Ascending aorta (tissue), 2 donors: ENCODE measurements at regions not wholly inside any gene's neighbourhood (a gene's known extent, or its start where the extent isn't known, plus 50 kb on each side); places are given as distances from the start of the nearest gene placed in this dataset.

Source experiments
- DNase-seq, 2 donors: peaks; one replicate each; pipeline ENCODE4 v3.0.0-alpha.2; 2019; ENCODE audit warnings: low spot score in 2 of 2
- H3K27ac ChIP-seq, 2 donors: fragments of 200-600 bp; sonication (generic); one replicate each; pipeline ENCODE4 v1.5.1; 2016 to 2017; ENCODE audit warnings: mild to moderate bottlenecking in 1 of 2
- H3K27me3 ChIP-seq: fragments of 200-600 bp; sonication (generic); one replicate; pipeline ENCODE4 v1.5.1; 2017
- H3K36me3 ChIP-seq, 2 donors: fragments of 200-600 bp; sonication (generic); one replicate each; pipeline ENCODE4 v1.5.1; 2016
- H3K4me1 ChIP-seq, 2 donors: fragments of 200-600 bp; sonication (generic); one replicate each; pipeline ENCODE4 v1.5.1; 2016 to 2017; ENCODE audit warnings: mild to moderate bottlenecking in 1 of 2
- H3K4me3 ChIP-seq, 2 donors: fragments of 200-600 bp; sonication (generic); one replicate each; pipeline ENCODE4 v1.5.1; 2016 to 2017; ENCODE audit warnings: mild to moderate bottlenecking in 1 of 2
- H3K9me3 ChIP-seq, 2 donors: fragments of 200-600 bp; sonication (generic); one replicate each; pipeline ENCODE4 v1.5.1; 2016
- intact Hi-C: fragments of 100-400 bp; cut with DNase I; formaldehyde crosslinking; loops from one replicate; pipeline ENCODE4 v1.15.1; 2023
- TF ChIP-seq, protein P1 (sequence below), 3 experiments: fragments of 200-600 bp in 2 of 3; fragments of 450-650 bp in 1 of 3; sonication (generic) in 2 of 3; IDR thresholded peaks; one replicate each; pipeline ENCODE4 v1.5.1; 2016 to 2019; ENCODE audit warnings: antibody characterized with exemption in 3 of 3, mild to moderate bottlenecking in 1 of 3, moderate library complexity in 1 of 3

- Histone ChIP-seq H3K9me3 (no peaks in the 10 kb centered on the region), H3K4me1 (no peaks in the 10 kb centered on the region), H3K27me3 (no peaks in the 10 kb centered on the region), H3K36me3 (no peaks in the 10 kb centered on the region), H3K4me3 (no peak overlapping the region), H3K27ac (no peak overlapping the region)
- TF ChIP-seq, protein P1, sequence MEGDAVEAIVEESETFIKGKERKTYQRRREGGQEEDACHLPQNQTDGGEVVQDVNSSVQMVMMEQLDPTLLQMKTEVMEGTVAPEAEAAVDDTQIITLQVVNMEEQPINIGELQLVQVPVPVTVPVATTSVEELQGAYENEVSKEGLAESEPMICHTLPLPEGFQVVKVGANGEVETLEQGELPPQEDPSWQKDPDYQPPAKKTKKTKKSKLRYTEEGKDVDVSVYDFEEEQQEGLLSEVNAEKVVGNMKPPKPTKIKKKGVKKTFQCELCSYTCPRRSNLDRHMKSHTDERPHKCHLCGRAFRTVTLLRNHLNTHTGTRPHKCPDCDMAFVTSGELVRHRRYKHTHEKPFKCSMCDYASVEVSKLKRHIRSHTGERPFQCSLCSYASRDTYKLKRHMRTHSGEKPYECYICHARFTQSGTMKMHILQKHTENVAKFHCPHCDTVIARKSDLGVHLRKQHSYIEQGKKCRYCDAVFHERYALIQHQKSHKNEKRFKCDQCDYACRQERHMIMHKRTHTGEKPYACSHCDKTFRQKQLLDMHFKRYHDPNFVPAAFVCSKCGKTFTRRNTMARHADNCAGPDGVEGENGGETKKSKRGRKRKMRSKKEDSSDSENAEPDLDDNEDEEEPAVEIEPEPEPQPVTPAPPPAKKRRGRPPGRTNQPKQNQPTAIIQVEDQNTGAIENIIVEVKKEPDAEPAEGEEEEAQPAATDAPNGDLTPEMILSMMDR (IDR thresholded peaks at IDR 0.05) = no peak
- no peak for DNase-seq
- intact Hi-C loops = no loop called here
Observed at GRCh38 chr2:17441055-17441771, 77.0 kb downstream of the RAD51AP2 start.

DNA sequence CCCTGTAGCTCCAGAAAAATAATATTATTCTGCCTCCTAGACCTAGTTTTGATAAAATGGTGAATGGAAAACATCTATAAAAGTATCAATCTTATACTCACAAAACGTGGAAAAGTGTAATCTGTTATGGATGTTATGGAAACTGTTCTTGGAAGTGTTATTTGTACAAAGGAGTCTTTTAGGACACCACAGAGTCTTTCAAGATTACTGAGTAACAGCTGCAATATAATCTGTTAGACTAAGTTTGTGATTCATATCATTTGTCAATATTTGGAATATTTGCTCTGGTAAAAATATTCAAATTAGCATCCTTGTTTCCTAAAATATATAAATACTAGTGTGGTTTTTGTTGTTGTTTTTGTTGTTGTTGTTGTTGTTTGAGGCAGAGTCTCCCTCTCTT is 87.9 kb downstream of the RAD51AP2 start:
- intact Hi-C loops = no loop called here
- no peak for DNase-seq
- H3K27me3 ChIP-seq = no peaks in the 10 kb centered on the region
- no peaks in the 10 kb centered on the region for H3K9me3 ChIP-seq
- no peak overlapping the region for H3K4me3 ChIP-seq
- H3K27ac ChIP-seq = no peak overlapping the region
- peaks cover 0 to 6% of the 10 kb centered on the region in 2 donors for H3K4me1 ChIP-seq
- TF ChIP-seq, protein P1 (IDR thresholded peaks at IDR 0.05) = no peak
- no peaks in the 10 kb centered on the region for H3K36me3 ChIP-seq

- TF ChIP-seq, protein P1 (IDR thresholded peaks at IDR 0.05) = no peak
- no peak for DNase-seq
- Histone ChIP-seq H3K36me3 (no peaks in the 10 kb centered on the region), H3K4me3 (no peak overlapping the region), H3K27ac (no peak overlapping the region), H3K4me1 (peaks cover 0 to 6% of the 10 kb centered on the region in 2 donors), H3K27me3 (no peaks in the 10 kb centered on the region), H3K9me3 (no peaks in the 10 kb centered on the region)
- intact Hi-C loops = no loop called here
Observed at GRCh38 chr2:17429130-17429529, 89.1 kb downstream of the RAD51AP2 start.

GRCh38 chr2:17427401-17427800 is 90.8 kb downstream of the RAD51AP2 start:
- no peak overlapping the region for H3K27ac ChIP-seq
- H3K9me3 ChIP-seq = no peaks in the 10 kb centered on the region
- intact Hi-C loops = no loop called here
- TF ChIP-seq, protein P1 (IDR thresholded peaks at IDR 0.05) = no peak
- no peak for DNase-seq
- H3K4me3 ChIP-seq = no peak overlapping the region
- no peaks in the 10 kb centered on the region for H3K27me3 ChIP-seq
- peaks cover 0 to 6% of the 10 kb centered on the region in 2 donors for H3K4me1 ChIP-seq
- no peaks in the 10 kb centered on the region for H3K36me3 ChIP-seq

DNA sequence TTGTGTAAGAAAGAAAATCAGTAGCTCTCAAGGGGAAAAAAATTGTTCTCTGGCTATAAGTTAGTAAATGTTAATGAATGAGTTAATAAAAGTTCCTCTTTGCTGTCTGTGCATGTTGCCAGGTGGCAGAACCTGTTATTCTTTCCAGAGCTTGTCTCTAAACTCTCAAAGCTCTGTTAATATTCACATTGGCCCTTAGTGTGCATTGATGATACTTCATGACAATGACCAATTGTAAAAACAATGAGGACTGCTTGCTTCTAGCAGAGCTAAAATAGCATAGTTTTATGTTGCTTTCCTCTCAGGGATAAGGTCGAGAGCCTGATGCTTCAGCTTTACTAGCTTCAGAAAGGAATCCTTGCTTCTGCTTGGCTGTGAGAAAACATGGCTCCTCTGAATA is 91.5 kb downstream of the RAD51AP2 start:
- TF ChIP-seq, protein P1 (IDR thresholded peaks at IDR 0.05) = no peak
- no peak overlapping the region for H3K27ac ChIP-seq
- no peak overlapping the region for H3K4me3 ChIP-seq
- no peaks in the 10 kb centered on the region for H3K9me3 ChIP-seq
- H3K27me3 ChIP-seq = no peaks in the 10 kb centered on the region
- no peak for DNase-seq
- intact Hi-C loops = no loop called here
- H3K36me3 ChIP-seq = no peaks in the 10 kb centered on the region
- peaks cover 0 to 6% of the 10 kb centered on the region in 2 donors for H3K4me1 ChIP-seq
